ENCODE measurements at regions not wholly inside any gene's neighbourhood (a gene's known extent, or its start where the extent isn't known, plus 50 kb on each side); places are given as distances from the start of the nearest gene placed in this dataset.

DNA sequence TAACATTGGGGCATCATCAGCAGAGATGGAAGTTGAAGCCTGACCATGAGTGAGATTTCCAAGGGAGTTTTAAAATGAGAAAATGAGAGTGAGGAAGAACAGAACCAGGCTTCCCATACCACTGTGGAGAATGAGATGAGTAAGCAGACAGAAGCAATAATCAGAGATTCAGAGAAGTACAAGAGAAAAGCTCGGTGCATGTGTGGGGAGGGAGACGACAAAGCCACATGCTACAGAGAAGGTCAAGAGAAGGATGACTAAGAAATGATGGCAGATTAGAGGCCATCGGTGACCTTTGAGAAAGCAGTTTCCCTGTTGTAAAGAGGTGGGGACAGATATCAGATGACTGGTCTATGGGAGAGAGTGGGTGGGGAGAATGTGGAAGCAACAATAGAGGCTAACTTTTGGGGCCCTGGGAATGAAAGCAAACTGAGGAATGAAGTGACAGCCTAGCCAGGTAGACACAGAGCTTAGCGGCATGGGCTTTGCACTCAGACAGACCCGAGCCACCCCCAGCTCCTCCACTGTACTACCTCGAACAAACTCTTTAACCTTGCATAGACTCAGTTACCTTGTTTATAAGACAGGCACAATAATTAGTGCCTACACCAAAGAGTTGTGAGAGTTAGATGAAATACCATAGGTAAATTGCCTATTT, 207.7 kb downstream of the PIK3R1 start:
- ATAC-seq (peak; percentile 66), FAIRE-seq (peak; percentile 87), DNase-seq (ENCODE audit: extremely low read depth in 1 of 4, low spot score in 3 of 4) (peak; percentile 34 to 90 (median 54))
- Histone ChIP-seq H3K4me1 (replicated peaks in 1 of 2; ENCODE audit: control insufficient read depth in 2 of 2, insufficient read depth in 2 of 2, low read length in 2 of 2) (peaks cover 47 to 91% of the 10 kb centered on the region in 2 experiments), H4K20me1 (replicated peaks; ENCODE audit: control insufficient read depth, insufficient read depth, low read length) (no peaks in the 10 kb centered on the region), H3K27me3 (ENCODE audit: control insufficient read depth in 2 of 2, insufficient read depth in 2 of 2, low read length in 2 of 2) (no peaks in the 10 kb centered on the region), H3K9me1 (ENCODE audit: control insufficient read depth, insufficient read depth, low read length) (no peaks in the 10 kb centered on the region), H3K36me3 (ENCODE audit: control insufficient read depth, insufficient read depth, low read length) (no peaks in the 10 kb centered on the region), H3K4me2 (ENCODE audit: insufficient read depth, low read length) (peak overlapping the region; percentile 59), H3K9me3 (replicated peaks; ENCODE audit: control insufficient read depth, insufficient read depth, low read depth, low read length) (no peaks in the 10 kb centered on the region), H3K9ac (ENCODE audit: insufficient read depth in 1 of 2, low read depth in 2 of 2, low read length in 2 of 2) (peak overlapping the region; percentile 49 to 56; a peak in 3 of 4 replicates), H3K79me2 (ENCODE audit: control insufficient read depth, insufficient read depth, low read length) (no peaks in the 10 kb centered on the region), H3K4me3 (no peak overlapping the region), H3K27ac (ENCODE audit: extremely low read depth, low read depth, low read length) (peak overlapping the region; percentile 90), H2AFZ (ENCODE audit: low read depth, low read length) (peak overlapping the region; percentile 80)
- in situ Hi-C loops (cut with MboI) = no loop called here
- BruUV-seq (replicated peaks) = no TSS peak
- ChIA-PET CTCF (ENCODE audit: low intra/inter-chr PET ratio) (no interaction called here), POLR2A (interaction anchor here (0.6 to 1.5 kb wide), 8 partner anchors 9 to 261 kb away, joined by 3 to 4 read pairs (median 3); no protein-coding TSS in a partner anchor)
- intact Hi-C loops (cut with micrococcal nuclease) = no loop called here
- 10% methylated on average over 6 of the region's 6 CpGs for WGBS (ENCODE audit: insufficient coverage, low coverage, missing lambda C conversion rate)
- TF ChIP-seq SP1 (CRISPR knock-in tag; IDR thresholded peaks at IDR 0.05) = no peak
- TF ChIP-seq KDM4B (IDR thresholded peaks at IDR 0.05; ENCODE audit: borderline replicate concordance in 2 of 2, low read depth in 1 of 2) = no peak
- TF ChIP-seq ZEB2 (IDR thresholded peaks at IDR 0.05) = no peak; the same call in 1 of the 2 replicates
- peak; percentile 73 for TF ChIP-seq MBD2 (IDR thresholded peaks at IDR 0.05; ENCODE audit: borderline replicate concordance, low read depth)
- TF ChIP-seq, protein P1, sequence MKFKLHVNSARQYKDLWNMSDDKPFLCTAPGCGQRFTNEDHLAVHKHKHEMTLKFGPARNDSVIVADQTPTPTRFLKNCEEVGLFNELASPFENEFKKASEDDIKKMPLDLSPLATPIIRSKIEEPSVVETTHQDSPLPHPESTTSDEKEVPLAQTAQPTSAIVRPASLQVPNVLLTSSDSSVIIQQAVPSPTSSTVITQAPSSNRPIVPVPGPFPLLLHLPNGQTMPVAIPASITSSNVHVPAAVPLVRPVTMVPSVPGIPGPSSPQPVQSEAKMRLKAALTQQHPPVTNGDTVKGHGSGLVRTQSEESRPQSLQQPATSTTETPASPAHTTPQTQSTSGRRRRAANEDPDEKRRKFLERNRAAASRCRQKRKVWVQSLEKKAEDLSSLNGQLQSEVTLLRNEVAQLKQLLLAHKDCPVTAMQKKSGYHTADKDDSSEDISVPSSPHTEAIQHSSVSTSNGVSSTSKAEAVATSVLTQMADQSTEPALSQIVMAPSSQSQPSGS (CRISPR knock-in tag; IDR thresholded peaks at IDR 0.05) = no peak
- TF ChIP-seq ZNF766 (CRISPR knock-in tag; conservative IDR thresholded peaks at IDR 0.05) = peak; percentile 92
- TF ChIP-seq, protein P2, sequence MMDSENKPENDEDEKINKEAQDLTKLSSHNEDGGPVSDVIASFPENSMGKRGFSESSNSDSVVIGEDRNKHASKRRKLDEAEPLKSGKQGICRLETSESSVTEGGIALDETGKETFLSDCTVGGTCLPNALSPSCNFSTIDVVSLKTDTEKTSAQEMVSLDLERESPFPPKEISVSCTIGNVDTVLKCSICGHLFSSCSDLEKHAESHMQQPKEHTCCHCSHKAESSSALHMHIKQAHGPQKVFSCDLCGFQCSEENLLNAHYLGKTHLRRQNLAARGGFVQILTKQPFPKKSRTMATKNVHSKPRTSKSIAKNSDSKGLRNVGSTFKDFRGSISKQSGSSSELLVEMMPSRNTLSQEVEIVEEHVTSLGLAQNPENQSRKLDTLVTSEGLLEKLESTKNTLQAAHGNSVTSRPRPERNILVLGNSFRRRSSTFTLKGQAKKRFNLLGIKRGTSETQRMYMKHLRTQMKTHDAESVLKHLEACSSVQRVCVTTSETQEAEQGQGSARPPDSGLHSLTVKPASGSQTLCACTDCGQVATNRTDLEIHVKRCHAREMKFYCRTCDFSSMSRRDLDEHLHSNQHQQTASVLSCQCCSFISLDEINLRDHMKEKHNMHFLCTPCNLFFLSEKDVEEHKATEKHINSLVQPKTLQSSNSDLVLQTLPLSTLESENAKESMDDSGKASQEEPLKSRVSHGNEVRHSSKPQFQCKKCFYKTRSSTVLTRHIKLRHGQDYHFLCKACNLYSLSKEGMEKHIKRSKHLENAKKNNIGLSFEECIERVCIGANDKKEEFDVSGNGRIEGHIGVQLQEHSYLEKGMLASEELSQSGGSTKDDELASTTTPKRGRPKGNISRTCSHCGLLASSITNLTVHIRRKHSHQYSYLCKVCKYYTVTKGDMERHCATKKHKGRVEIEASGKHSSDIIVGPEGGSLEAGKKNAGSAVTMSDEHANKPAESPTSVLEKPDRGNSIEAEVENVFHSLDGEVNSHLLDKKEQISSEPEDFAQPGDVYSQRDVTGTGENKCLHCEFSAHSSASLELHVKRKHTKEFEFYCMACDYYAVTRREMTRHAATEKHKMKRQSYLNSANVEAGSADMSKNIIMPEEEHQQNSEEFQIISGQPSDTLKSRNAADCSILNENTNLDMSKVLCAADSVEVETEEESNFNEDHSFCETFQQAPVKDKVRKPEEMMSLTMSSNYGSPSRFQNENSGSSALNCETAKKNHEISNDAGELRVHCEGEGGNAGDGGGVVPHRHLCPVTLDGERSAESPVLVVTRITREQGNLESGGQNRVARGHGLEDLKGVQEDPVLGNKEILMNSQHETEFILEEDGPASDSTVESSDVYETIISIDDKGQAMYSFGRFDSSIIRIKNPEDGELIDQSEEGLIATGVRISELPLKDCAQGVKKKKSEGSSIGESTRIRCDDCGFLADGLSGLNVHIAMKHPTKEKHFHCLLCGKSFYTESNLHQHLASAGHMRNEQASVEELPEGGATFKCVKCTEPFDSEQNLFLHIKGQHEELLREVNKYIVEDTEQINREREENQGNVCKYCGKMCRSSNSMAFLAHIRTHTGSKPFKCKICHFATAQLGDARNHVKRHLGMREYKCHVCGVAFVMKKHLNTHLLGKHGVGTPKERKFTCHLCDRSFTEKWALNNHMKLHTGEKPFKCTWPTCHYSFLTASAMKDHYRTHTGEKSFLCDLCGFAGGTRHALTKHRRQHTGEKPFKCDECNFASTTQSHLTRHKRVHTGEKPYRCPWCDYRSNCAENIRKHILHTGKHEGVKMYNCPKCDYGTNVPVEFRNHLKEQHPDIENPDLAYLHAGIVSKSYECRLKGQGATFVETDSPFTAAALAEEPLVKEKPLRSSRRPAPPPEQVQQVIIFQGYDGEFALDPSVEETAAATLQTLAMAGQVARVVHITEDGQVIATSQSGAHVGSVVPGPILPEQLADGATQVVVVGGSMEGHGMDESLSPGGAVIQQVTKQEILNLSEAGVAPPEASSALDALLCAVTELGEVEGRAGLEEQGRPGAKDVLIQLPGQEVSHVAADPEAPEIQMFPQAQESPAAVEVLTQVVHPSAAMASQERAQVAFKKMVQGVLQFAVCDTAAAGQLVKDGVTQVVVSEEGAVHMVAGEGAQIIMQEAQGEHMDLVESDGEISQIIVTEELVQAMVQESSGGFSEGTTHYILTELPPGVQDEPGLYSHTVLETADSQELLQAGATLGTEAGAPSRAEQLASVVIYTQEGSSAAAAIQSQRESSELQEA (IDR thresholded peaks at IDR 0.05; ENCODE audit: low read depth) = no peak
- TF ChIP-seq SUPT5H (IDR thresholded peaks at IDR 0.05) = no peak
- TF ChIP-seq ZNF830 (CRISPR knock-in tag; IDR thresholded peaks at IDR 0.05) = no peak
- peak; percentile 59 for TF ChIP-seq MEIS2 (IDR thresholded peaks at IDR 0.05; ENCODE audit: partially characterized antibody)
- TF ChIP-seq, protein P3, sequence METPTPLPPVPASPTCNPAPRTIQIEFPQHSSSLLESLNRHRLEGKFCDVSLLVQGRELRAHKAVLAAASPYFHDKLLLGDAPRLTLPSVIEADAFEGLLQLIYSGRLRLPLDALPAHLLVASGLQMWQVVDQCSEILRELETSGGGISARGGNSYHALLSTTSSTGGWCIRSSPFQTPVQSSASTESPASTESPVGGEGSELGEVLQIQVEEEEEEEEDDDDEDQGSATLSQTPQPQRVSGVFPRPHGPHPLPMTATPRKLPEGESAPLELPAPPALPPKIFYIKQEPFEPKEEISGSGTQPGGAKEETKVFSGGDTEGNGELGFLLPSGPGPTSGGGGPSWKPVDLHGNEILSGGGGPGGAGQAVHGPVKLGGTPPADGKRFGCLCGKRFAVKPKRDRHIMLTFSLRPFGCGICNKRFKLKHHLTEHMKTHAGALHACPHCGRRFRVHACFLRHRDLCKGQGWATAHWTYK (CRISPR knock-in tag; IDR thresholded peaks at IDR 0.05) = no peak

Measured in K562 (cell line).